HepG2 (cell line): ENCODE measurements at regions not wholly inside any gene's neighbourhood (a gene's known extent, or its start where the extent isn't known, plus 50 kb on each side); places are given as distances from the start of the nearest gene placed in this dataset.
"Not testable (repeated sequence)": the region's sequence is repeated elsewhere in the genome, so short reads cannot be mapped to it uniquely, and the experiment has no call there.

ENCODE experiments used
- ATAC-seq: fragments of 200-7000 bp; cut with Tn5 transposase; 3 replicates; pipeline ENCODE4 v1.9.1; 2020; ENCODE audit warnings: mild to moderate bottlenecking, moderate library complexity
- BruUV-seq: library from RNA; stranded (reverse); fragments of 400-500 nt; replicated peaks from 2 replicates; lab custom pipeline; 2021; lab: Mats Ljungman, UMichigan
- CTCF ChIA-PET: fragments of 300-600 bp; formaldehyde crosslinking; extraction: SDS; loops from one replicate; lab custom pipeline; 2021; ENCODE audit warnings: low total read pairs, inconsistent platforms, low intra/inter-chr PET ratio; lab: Yijun Ruan, JAX
- POLR2A ChIA-PET: fragments of 350-600 bp; sonication (Branson Sonifier 250); formaldehyde crosslinking; loops from one replicate; lab custom pipeline; 2020; ENCODE audit warnings: antibody characterized with exemption, inconsistent platforms; lab: Yijun Ruan, JAX
- DNase-seq: peaks from one replicate; pipeline ENCODE4 v3.0.0-alpha.2; 2015; ENCODE audit warnings: low spot score
- FAIRE-seq: peaks from 3 replicates; lab custom pipeline; 2011; peaks lifted over from hg19 to GRCh38; lab: Jason Lieb, UNC
- H2AFZ ChIP-seq: one replicate; pipeline ENCODE4 v1.6.1; 2011; ENCODE audit warnings: low read length, inconsistent platforms
- H3K27ac ChIP-seq: fragments of 300-600 bp; 3 replicates; pipeline ENCODE4 v1.8.0; 2011; ENCODE audit warnings: mixed run types, mild to moderate bottlenecking, mixed read lengths, low read length, inconsistent platforms; ENCODE audit not compliant: insufficient read depth; ENCODE audit errors: extremely low read length
- H3K27me3 ChIP-seq, 2 experiments: fragments of 200-600 bp in 1 of 2; 2 replicates in 1 of 2; 3 replicates in 1 of 2; pipeline versions ENCODE4 v1.6.0 to v1.8.0; 2011; ENCODE audit warnings: low read length in 2 of 2, mild to moderate bottlenecking in 2 of 2, moderate library complexity in 2 of 2, inconsistent platforms in 1 of 2; ENCODE audit not compliant: insufficient read depth in 2 of 2, control insufficient read depth in 1 of 2
- H3K36me3 ChIP-seq, 2 experiments: fragments of 200-600 bp in 1 of 2; replicated peaks in 1 of 2; 2 replicates in 1 of 2; 3 replicates in 1 of 2; pipeline versions ENCODE4 v1.5.1 to v1.8.0; 2011; ENCODE audit warnings: low read length in 2 of 2, inconsistent platforms in 1 of 2; ENCODE audit not compliant: insufficient read depth in 2 of 2, control insufficient read depth in 1 of 2
- H3K4me1 ChIP-seq: 2 replicates; pipeline ENCODE4 v1.5.1; 2012; ENCODE audit warnings: low read length, inconsistent platforms; ENCODE audit not compliant: insufficient read depth
- H3K4me2 ChIP-seq: 2 replicates; pipeline ENCODE4 v1.6.0; 2011; ENCODE audit warnings: low read depth, low read length, inconsistent platforms
- H3K4me3 ChIP-seq, 3 experiments: fragments of 200-600 bp in 1 of 3; sonication (generic), shearing (Covaris generic) in 1 of 3; replicated peaks in 1 of 3; 2 replicates each; pipeline ENCODE4 v1.5.1; 2011 to 2016; ENCODE audit warnings: low read length in 3 of 3, inconsistent platforms in 2 of 3, low read depth in 2 of 3, mild to moderate bottlenecking in 2 of 3, control low read depth in 1 of 3, mixed read lengths in 1 of 3; ENCODE audit not compliant: insufficient read depth in 1 of 3
- H3K79me2 ChIP-seq: one replicate; pipeline ENCODE4 v1.6.1; 2011; ENCODE audit warnings: low read length, inconsistent platforms; ENCODE audit not compliant: insufficient read depth
- H3K9ac ChIP-seq: 2 replicates; pipeline ENCODE4 v1.6.0; 2011; ENCODE audit warnings: mild to moderate bottlenecking, low read depth, low read length, inconsistent platforms; ENCODE audit not compliant: insufficient read depth
- H3K9me3 ChIP-seq: 2 replicates; pipeline ENCODE4 v1.5.1; 2012; ENCODE audit warnings: mild to moderate bottlenecking, low read length
- H4K20me1 ChIP-seq: 2 replicates; pipeline ENCODE4 v1.6.0; 2011; ENCODE audit warnings: inconsistent platforms, mild to moderate bottlenecking, low read length, moderate library complexity; ENCODE audit not compliant: insufficient read depth
- ATRX ChIP-seq: sonication (generic); formaldehyde crosslinking; IDR thresholded peaks from 2 replicates; pipeline ENCODE4 v1.4.0; 2020; ENCODE audit warnings: missing genetic modification reagents, borderline replicate concordance
- FOSL2 ChIP-seq: sonication (generic); formaldehyde crosslinking; IDR thresholded peaks from 2 replicates; pipeline ENCODE4 v1.4.0; 2020; ENCODE audit warnings: missing genetic modification reagents
- POLR2AphosphoS2 ChIP-seq: IDR thresholded peaks from 2 replicates; pipeline ENCODE4 v1.6.1; 2011; ENCODE audit warnings: low read depth, low read length, improper control_type of control experiment
- RARG ChIP-seq: sonication (generic); formaldehyde crosslinking; IDR thresholded peaks from 2 replicates; pipeline ENCODE4 v1.4.0; 2020; ENCODE audit warnings: low read depth, mild to moderate bottlenecking, missing genetic modification reagents
- TAF1 ChIP-seq: sonication (generic); formaldehyde crosslinking; IDR thresholded peaks from 2 replicates; pipeline ENCODE4 v1.4.0; 2020; ENCODE audit warnings: missing genetic modification reagents
- ZNF180 ChIP-seq: sonication (generic); formaldehyde crosslinking; IDR thresholded peaks from 2 replicates; pipeline ENCODE4 v1.4.0; 2020; ENCODE audit warnings: low read depth, missing genetic modification reagents, borderline replicate concordance
- ZNF337 ChIP-seq: sonication (generic); formaldehyde crosslinking; IDR thresholded peaks from 2 replicates; pipeline ENCODE4 v1.5.1; 2020; ENCODE audit warnings: missing genetic modification reagents, low read depth, mild to moderate bottlenecking, borderline replicate concordance
- WGBS: methylation state at CpG from one replicate; pipeline ENCODE4 v1.1.6; 2017; ENCODE audit warnings: low lambda C conversion rate; 5-methylcytosine and 5-hydroxymethylcytosine counted together
- in situ Hi-C: cut with HindIII; loops from 2 replicates; pipeline ENCODE4 v1.10.0; 2017; ENCODE audit warnings: low pct_unique_long_range_greater_than_20kb; ENCODE audit not compliant: extremely low pct_ligation_motif_present
- intact Hi-C: fragments of 100-400 bp; cut with micrococcal nuclease; formaldehyde crosslinking; loops from one replicate; pipeline ENCODE4 v1.10.0; 2022; ENCODE audit not compliant: unreplicated experiment

DNA sequence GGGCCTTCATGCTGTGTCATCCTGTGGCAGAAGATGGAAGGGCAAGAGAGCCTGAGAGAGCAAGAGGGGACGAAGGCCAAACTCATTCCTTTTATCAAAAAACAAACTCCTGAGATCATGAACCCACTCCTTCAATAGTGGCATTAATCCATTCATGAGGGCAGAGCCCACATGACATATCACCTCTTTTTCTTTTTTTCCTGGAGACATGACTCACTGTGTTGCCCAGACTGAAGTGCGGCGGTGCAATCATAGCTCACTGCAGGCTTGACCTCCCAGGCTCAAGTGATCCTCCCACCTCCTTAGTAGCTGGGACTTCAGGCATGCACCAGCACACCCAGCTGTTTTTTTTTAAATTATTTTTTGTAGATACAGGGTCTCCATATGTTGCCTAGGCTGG, 92.0 kb upstream of the RNU6-1 start:
- DNase-seq (no peak), FAIRE-seq (no peak), ATAC-seq (no peak)
- Histone ChIP-seq H3K27ac (no peak overlapping the region), H3K27me3 (no peaks in the 10 kb centered on the region), H3K36me3 (no peaks in the 10 kb centered on the region), H3K4me3 (no peak overlapping the region), H4K20me1 (no peaks in the 10 kb centered on the region), H3K9ac (no peak overlapping the region), H3K9me3 (no peaks in the 10 kb centered on the region), H2AFZ (no peak overlapping the region), H3K4me1 (peaks cover 57% of the 10 kb centered on the region), H3K4me2 (no peak overlapping the region), H3K79me2 (no peaks in the 10 kb centered on the region)
- WGBS = 87% methylated on average over 3 of the region's 3 CpGs
- no peak for TF ChIP-seq ZNF337 (CRISPR knock-in tag)
- no peak for TF ChIP-seq POLR2AphosphoS2
- no peak for TF ChIP-seq ATRX (CRISPR knock-in tag)
- TF ChIP-seq TAF1 (CRISPR knock-in tag) = no peak
- peak; percentile 44 for TF ChIP-seq FOSL2 (CRISPR knock-in tag)
- TF ChIP-seq RARG (CRISPR knock-in tag) = no peak
- no peak for TF ChIP-seq ZNF180
- ChIA-PET POLR2A (no interaction called here), CTCF (no interaction called here)
- BruUV-seq = no TSS peak
- intact Hi-C loops (no loop called here), in situ Hi-C loops (no loop called here)

DNA sequence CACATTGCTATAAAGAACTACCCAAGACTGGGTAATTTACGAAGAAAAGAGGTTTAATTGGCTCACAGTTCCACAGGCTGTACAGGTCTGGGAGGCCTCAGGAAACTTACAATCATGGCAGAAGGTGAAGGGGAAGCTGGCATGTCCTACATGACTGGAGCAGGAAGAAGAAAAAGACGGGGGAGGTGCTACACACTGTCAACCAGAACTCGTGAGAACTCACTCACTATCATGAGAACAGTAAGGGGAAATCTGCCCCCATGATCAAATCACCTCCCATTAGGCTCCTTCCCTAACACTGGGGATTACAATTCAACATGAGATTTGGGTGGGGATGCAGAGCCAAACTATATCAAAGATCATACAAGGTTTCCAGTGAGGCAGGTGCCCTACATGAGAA, 94.3 kb upstream of the RNU6-1 start:
- H3K27ac ChIP-seq, H3K9me3 ChIP-seq, H3K9ac ChIP-seq, H4K20me1 ChIP-seq, H3K36me3 ChIP-seq, H3K4me2 ChIP-seq, CTCF ChIA-PET, H2AFZ ChIP-seq, intact Hi-C loops, H3K79me2 ChIP-seq, DNase-seq, ATAC-seq, H3K27me3 ChIP-seq, BruUV-seq, H3K4me3 ChIP-seq, in situ Hi-C loops, FAIRE-seq: not testable (repeated sequence)
- POLR2A ChIA-PET = interaction anchor here (1.4 kb wide), 1 partner anchor 17 kb away, joined by 5 read pairs; no protein-coding TSS in a partner anchor
- peaks cover 62% of the 10 kb centered on the region for H3K4me1 ChIP-seq
- 66% methylated on average over 3 of the region's 3 CpGs for WGBS
